Left renal cortex interstitium (tissue), 4 donors: ENCODE measurements at regions not wholly inside any gene's neighbourhood (a gene's known extent, or its start where the extent isn't known, plus 50 kb on each side); places are given as distances from the start of the nearest gene placed in this dataset.
"Not testable (repeated sequence)": the region's sequence is repeated elsewhere in the genome, so short reads cannot be mapped to it uniquely, and the experiment has no call there.

ENCODE experiments used
- DNase-seq, 4 donors: peaks; one replicate each; pipeline ENCODE4 v3.0.0-alpha.2; 2013; ENCODE audit warnings: low read depth in 4 of 4, low spot score in 2 of 4, missing footprints in 1 of 4

GRCh38 chr12:61919686-61920085, 340.5 kb upstream of the USP15 start:
- DNase-seq: no peak

GRCh38 chr12:61920230-61920629, 340.0 kb upstream of the USP15 start:
- DNase-seq: no peak

GRCh38 chr12:61923152-61923551, 337.1 kb upstream of the USP15 start:
- no peak for DNase-seq

- DNase-seq: no peak
Observed at GRCh38 chr12:61934564-61934963, 325.6 kb upstream of the USP15 start.

- no peak for DNase-seq
Observed at GRCh38 chr12:61939977-61940376, 320.2 kb upstream of the USP15 start.

- no peak for DNase-seq
Observed at GRCh38 chr12:61956545-61956944, 303.7 kb upstream of the USP15 start.

- no peak for DNase-seq
Observed at GRCh38 chr12:61974461-61974860, 285.7 kb upstream of the USP15 start.

GRCh38 chr12:61985830-61986229, 274.4 kb upstream of the USP15 start:
- DNase-seq: no peak

GRCh38 chr12:61987173-61987572, 273.0 kb upstream of the USP15 start:
- DNase-seq: no peak

GRCh38 chr12:61991661-61992060, 268.5 kb upstream of the USP15 start:
- DNase-seq: no peak

GRCh38 chr12:61993734-61994345, 266.4 kb upstream of the USP15 start:
- peak in 1 of 4 donors; percentile 15 for DNase-seq

GRCh38 chr12:61996717-61997116, 263.5 kb upstream of the USP15 start:
- no peak for DNase-seq

GRCh38 chr12:61998791-61999190, 261.4 kb upstream of the USP15 start:
- no peak for DNase-seq

- no peak for DNase-seq
Observed at GRCh38 chr12:61999311-61999710, 260.9 kb upstream of the USP15 start.

- DNase-seq: no peak
Observed at GRCh38 chr12:62001424-62001823, 258.8 kb upstream of the USP15 start.

GRCh38 chr12:62003226-62003625, 257.0 kb upstream of the USP15 start:
- no peak for DNase-seq

- DNase-seq: no peak
Observed at GRCh38 chr12:62003701-62004100, 256.5 kb upstream of the USP15 start.

- DNase-seq: no peak
Observed at GRCh38 chr12:62005615-62006014, 254.6 kb upstream of the USP15 start.

GRCh38 chr12:62006076-62006732, 254.0 kb upstream of the USP15 start:
- peak in 2 of 4 donors; percentile 5 to 12 for DNase-seq

- DNase-seq: no peak
Observed at GRCh38 chr12:62008703-62009102, 251.5 kb upstream of the USP15 start.

GRCh38 chr12:62009445-62009844, 250.8 kb upstream of the USP15 start:
- no peak for DNase-seq

- DNase-seq: not testable (repeated sequence)
Observed at GRCh38 chr12:62010331-62010906, 249.8 kb upstream of the USP15 start.
